Activated CD8-positive, alpha-beta T cell treated with anti-CD3 and anti-CD28 coated beads, Interleukin-2, amount 10 ng/mL, durations not matched to agents 7 days and 5 days (primary cell): ENCODE measurements at regions not wholly inside any gene's neighbourhood (a gene's known extent, or its start where the extent isn't known, plus 50 kb on each side); places are given as distances from the start of the nearest gene placed in this dataset.
"Not testable (repeated sequence)": the region's sequence is repeated elsewhere in the genome, so short reads cannot be mapped to it uniquely, and the experiment has no call there.

ENCODE experiments used
- ATAC-seq: fragments of 150-1000 bp; cut with Tn5 transposase; one replicate; pipeline ENCODE4 v1.10.0; 2021; ENCODE audit warnings: moderate library complexity
- CTCF ChIA-PET: fragments of 350-600 bp; sonication (Branson Sonifier 250); formaldehyde crosslinking; loops from one replicate; lab custom pipeline; 2021; ENCODE audit warnings: antibody characterized with exemption; lab: Charles Lee
- POLR2A ChIA-PET: fragments of 350-600 bp; sonication (Branson Sonifier 250); formaldehyde crosslinking; loops from one replicate; lab custom pipeline; 2021; ENCODE audit warnings: antibody characterized with exemption; lab: Charles Lee
- DNase-seq: peaks from one replicate; pipeline ENCODE4 v3.0.0-alpha.2; 2020
- H3K27ac Mint-ChIP-seq: one replicate; pipeline ENCODE4 v1.8.0; 2021; ENCODE audit warnings: mild to moderate bottlenecking, mixed read lengths
- H3K27me3 Mint-ChIP-seq: one replicate; pipeline ENCODE4 v1.8.0; 2021; ENCODE audit warnings: low read depth, mixed read lengths
- H3K36me3 Mint-ChIP-seq: one replicate; pipeline ENCODE4 v1.8.0; 2021; ENCODE audit warnings: low read depth, mixed read lengths
- H3K4me1 Mint-ChIP-seq: one replicate; pipeline ENCODE4 v1.8.0; 2021; ENCODE audit warnings: low read depth, mixed read lengths
- H3K4me3 Mint-ChIP-seq: one replicate; pipeline ENCODE4 v1.8.0; 2021; ENCODE audit warnings: mild to moderate bottlenecking, mixed read lengths
- H3K9me3 Mint-ChIP-seq: one replicate; pipeline ENCODE4 v1.8.0; 2022; ENCODE audit warnings: mixed read lengths; ENCODE audit not compliant: insufficient read depth

- ATAC-seq, CTCF ChIA-PET, H3K36me3 Mint-ChIP-seq: not testable (repeated sequence)
Measured at GRCh38 chr1:242992776-242993175, 262.3 kb downstream of the CEP170 start.

GRCh38 chr1:242985096-242985495 lies 270.0 kb downstream of the CEP170 start:
- H3K9me3 Mint-ChIP-seq, H3K4me1 Mint-ChIP-seq, DNase-seq, H3K27me3 Mint-ChIP-seq, CTCF ChIA-PET, ATAC-seq, POLR2A ChIA-PET, H3K27ac Mint-ChIP-seq, H3K4me3 Mint-ChIP-seq, H3K36me3 Mint-ChIP-seq: not testable (repeated sequence)

More at GRCh38 chr1:242992776-242993175, 262.3 kb downstream of the CEP170 start:
- H3K27ac Mint-ChIP-seq, POLR2A ChIA-PET, H3K4me1 Mint-ChIP-seq, DNase-seq, H3K9me3 Mint-ChIP-seq, H3K27me3 Mint-ChIP-seq, H3K4me3 Mint-ChIP-seq: not testable (repeated sequence)

GRCh38 chr1:242973341-242973740 lies 281.7 kb downstream of the CEP170 start:
- H3K27me3 Mint-ChIP-seq, DNase-seq, H3K4me1 Mint-ChIP-seq, H3K27ac Mint-ChIP-seq, CTCF ChIA-PET, H3K9me3 Mint-ChIP-seq, H3K4me3 Mint-ChIP-seq, POLR2A ChIA-PET, H3K36me3 Mint-ChIP-seq, ATAC-seq: not testable (repeated sequence)

GRCh38 chr1:242966892-242967291 lies 288.2 kb downstream of the CEP170 start:
- Mint-ChIP-seq H3K4me1 (no peaks in the 10 kb centered on the region), H3K27ac (no peak overlapping the region), H3K27me3 (no peaks in the 10 kb centered on the region), H3K9me3 (peaks cover 8% of the 10 kb centered on the region), H3K4me3 (no peak overlapping the region), H3K36me3 (no peaks in the 10 kb centered on the region)
- ChIA-PET POLR2A (no interaction called here), CTCF (no interaction called here)
- ATAC-seq: no peak
- no peak for DNase-seq

GRCh38 chr1:242959397-242959796 lies 295.7 kb downstream of the CEP170 start:
- H3K4me3 Mint-ChIP-seq, ATAC-seq, H3K36me3 Mint-ChIP-seq, H3K27me3 Mint-ChIP-seq, H3K4me1 Mint-ChIP-seq, H3K27ac Mint-ChIP-seq, H3K9me3 Mint-ChIP-seq, POLR2A ChIA-PET, CTCF ChIA-PET, DNase-seq: not testable (repeated sequence)

- H3K36me3 Mint-ChIP-seq, H3K9me3 Mint-ChIP-seq, DNase-seq, POLR2A ChIA-PET, H3K27ac Mint-ChIP-seq, H3K4me1 Mint-ChIP-seq, ATAC-seq, H3K27me3 Mint-ChIP-seq, CTCF ChIA-PET, H3K4me3 Mint-ChIP-seq: not testable (repeated sequence)
Measured at GRCh38 chr1:242954945-242955344, 300.1 kb downstream of the CEP170 start.

- Mint-ChIP-seq H3K4me1 (no peaks in the 10 kb centered on the region), H3K4me3 (no peak overlapping the region), H3K27me3 (no peaks in the 10 kb centered on the region), H3K36me3 (no peaks in the 10 kb centered on the region), H3K27ac (no peak overlapping the region), H3K9me3 (no peaks in the 10 kb centered on the region)
- CTCF ChIA-PET: no interaction called here
- DNase-seq: no peak
- no peak for ATAC-seq
- POLR2A ChIA-PET: no interaction called here
Measured at GRCh38 chr1:242946206-242946605, 308.9 kb downstream of the CEP170 start.

- H3K27ac Mint-ChIP-seq, CTCF ChIA-PET, DNase-seq, H3K4me1 Mint-ChIP-seq, H3K9me3 Mint-ChIP-seq, H3K36me3 Mint-ChIP-seq, H3K4me3 Mint-ChIP-seq, H3K27me3 Mint-ChIP-seq, POLR2A ChIA-PET, ATAC-seq: not testable (repeated sequence)
Measured at GRCh38 chr1:242936725-242937124, 318.4 kb downstream of the CEP170 start.

GRCh38 chr1:242924717-242925116 lies 330.4 kb downstream of the CEP170 start:
- H3K4me1 Mint-ChIP-seq, DNase-seq, CTCF ChIA-PET, ATAC-seq, POLR2A ChIA-PET, H3K9me3 Mint-ChIP-seq, H3K4me3 Mint-ChIP-seq, H3K27me3 Mint-ChIP-seq, H3K27ac Mint-ChIP-seq, H3K36me3 Mint-ChIP-seq: not testable (repeated sequence)

GRCh38 chr1:242923603-242924002 lies 331.5 kb downstream of the CEP170 start:
- H3K4me1 Mint-ChIP-seq, DNase-seq, H3K27me3 Mint-ChIP-seq, CTCF ChIA-PET, ATAC-seq, H3K9me3 Mint-ChIP-seq, H3K27ac Mint-ChIP-seq, H3K4me3 Mint-ChIP-seq, POLR2A ChIA-PET, H3K36me3 Mint-ChIP-seq: not testable (repeated sequence)

- POLR2A ChIA-PET, H3K4me1 Mint-ChIP-seq, H3K9me3 Mint-ChIP-seq, DNase-seq, H3K27me3 Mint-ChIP-seq, ATAC-seq, H3K4me3 Mint-ChIP-seq, H3K27ac Mint-ChIP-seq, CTCF ChIA-PET, H3K36me3 Mint-ChIP-seq: not testable (repeated sequence)
Measured at GRCh38 chr1:242914729-242915128, 340.4 kb downstream of the CEP170 start.

- H3K4me1 Mint-ChIP-seq, H3K9me3 Mint-ChIP-seq, ATAC-seq, H3K36me3 Mint-ChIP-seq, POLR2A ChIA-PET, H3K27ac Mint-ChIP-seq, H3K4me3 Mint-ChIP-seq, DNase-seq, H3K27me3 Mint-ChIP-seq: not testable (repeated sequence)
- CTCF ChIA-PET: interaction anchor here (0.6 kb wide), 1 partner anchor 85 kb away, joined by 3 read pairs; no protein-coding TSS in a partner anchor
Measured at GRCh38 chr1:242912855-242913254, 342.2 kb downstream of the CEP170 start.

GRCh38 chr1:242900558-242900957 lies 354.5 kb downstream of the CEP170 start:
- ATAC-seq, H3K9me3 Mint-ChIP-seq, H3K4me1 Mint-ChIP-seq, H3K4me3 Mint-ChIP-seq, H3K36me3 Mint-ChIP-seq, POLR2A ChIA-PET, H3K27ac Mint-ChIP-seq, H3K27me3 Mint-ChIP-seq, CTCF ChIA-PET, DNase-seq: not testable (repeated sequence)
